ENCODE measurements at regions not wholly inside any gene's neighbourhood (a gene's known extent, or its start where the extent isn't known, plus 50 kb on each side); places are given as distances from the start of the nearest gene placed in this dataset.

DNA sequence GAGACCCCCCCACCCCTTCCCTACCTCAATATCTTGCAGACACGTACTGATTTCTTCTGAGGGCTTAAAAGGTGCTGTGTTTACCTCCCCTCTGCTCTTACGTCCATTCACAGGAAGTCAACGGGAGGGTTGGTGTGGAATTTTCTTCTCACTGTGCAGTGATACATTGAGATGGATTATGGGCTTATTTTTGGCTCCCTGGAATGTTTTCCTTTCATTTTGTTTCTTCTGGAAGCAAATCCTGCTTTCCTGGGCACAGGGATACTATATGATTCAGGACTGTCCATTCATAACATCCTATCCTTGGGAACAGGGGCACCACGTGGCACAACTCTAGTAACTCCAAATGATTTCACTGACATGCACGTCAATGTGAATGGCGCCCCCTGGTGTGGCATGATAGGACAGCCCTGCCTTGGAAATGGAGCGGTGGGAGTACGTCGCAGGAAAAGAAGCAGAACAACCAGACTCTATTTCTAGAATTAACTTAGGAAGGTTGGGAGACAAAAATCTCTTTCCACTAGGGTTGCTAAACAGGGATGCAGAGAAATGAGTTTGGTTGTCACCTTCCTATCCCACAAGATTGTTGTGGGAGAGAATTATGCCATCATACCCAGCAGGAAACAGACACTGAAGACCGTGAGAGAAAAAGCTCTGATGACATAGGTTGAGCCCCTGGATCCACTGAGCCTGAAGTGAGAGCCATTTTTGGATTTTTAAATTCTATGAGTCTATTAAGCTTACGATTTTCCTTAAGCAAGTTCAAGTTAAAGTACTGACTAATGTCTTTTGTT is 146.5 kb upstream of the RAG2 start:
- H2AFZ ChIP-seq (ENCODE audit: control insufficient read depth, low read depth, low read length): peak overlapping the region; percentile 11
- H3K27ac ChIP-seq (ENCODE audit: control insufficient read depth, insufficient read depth): peak overlapping the region; percentile 51; the same call in 1 of the 2 replicates
- no peaks in the 10 kb centered on the region for H3K9me3 ChIP-seq (replicated peaks; ENCODE audit: control insufficient read depth, insufficient read depth, low read length)
- SMC1A ChIA-PET (ENCODE audit: uncharacterized antibody, unreplicated experiment): interaction anchor here (0.9 to 4.0 kb wide), 5 partner anchors 41 to 182 kb away, joined by 4 to 46 read pairs (median 11); no protein-coding TSS in a partner anchor
- CTCF ChIA-PET: interaction anchor here (0.7 to 10.8 kb wide), 6 partner anchors 14 to 180 kb away, joined by 3 to 208 read pairs (median 6); partner anchors contain the start of gene RAG1
- H3K4me2 ChIP-seq (ENCODE audit: control insufficient read depth, insufficient read depth): peak overlapping the region; percentile 31
- BruUV-seq (replicated peaks): no TSS peak
- WGBS (ENCODE audit: insufficient coverage, insufficient replicate concordance, low lambda C conversion rate, missing lambda C conversion rate): 37% methylated on average over 11 of the region's 11 CpGs
- no peaks in the 10 kb centered on the region for H3K79me2 ChIP-seq (ENCODE audit: control insufficient read depth, insufficient read depth, low read length)
- POLR2A ChIA-PET: no interaction called here
- H3K27me3 ChIP-seq (replicated peaks in 1 of 2; ENCODE audit: control insufficient read depth in 2 of 2, insufficient read depth in 2 of 2, low read length in 1 of 2): no peaks in the 10 kb centered on the region
- no peak overlapping the region for H3K4me3 ChIP-seq
- FAIRE-seq (no peak), ATAC-seq (peak; percentile 42), DNase-seq (ENCODE audit: low read depth, low spot score) (no peak)
- in situ Hi-C loops (cut with MboI) (loop anchor here (5.0 kb wide), 3 partner anchors 37 to 457 kb away; partner anchors contain the start of gene COMMD9), intact Hi-C loops (cut with micrococcal nuclease; ENCODE audit: unreplicated experiment) (loop anchor here (1.0 to 10.0 kb wide), 2 partner anchors 20 to 450 kb away; partner anchors contain the start of gene PRR5L)
- H3K4me1 ChIP-seq (ENCODE audit: control insufficient read depth, insufficient read depth, low read length): peaks cover 22% of the 10 kb centered on the region
- RAD21 ChIA-PET (ENCODE audit: unreplicated experiment): interaction anchor here (1.7 kb wide), 1 partner anchor 42 kb away, joined by 8 read pairs; no protein-coding TSS in a partner anchor
- H3K36me3 ChIP-seq (ENCODE audit: control insufficient read depth in 2 of 2, insufficient read depth in 2 of 2, low read length in 1 of 2): no peaks in the 10 kb centered on the region
- H3K9ac ChIP-seq (ENCODE audit: control insufficient read depth, insufficient read depth, low read length): no peak overlapping the region
- H4K20me1 ChIP-seq (ENCODE audit: control insufficient read depth, insufficient read depth): no peaks in the 10 kb centered on the region
- TF ChIP-seq, protein P1, sequence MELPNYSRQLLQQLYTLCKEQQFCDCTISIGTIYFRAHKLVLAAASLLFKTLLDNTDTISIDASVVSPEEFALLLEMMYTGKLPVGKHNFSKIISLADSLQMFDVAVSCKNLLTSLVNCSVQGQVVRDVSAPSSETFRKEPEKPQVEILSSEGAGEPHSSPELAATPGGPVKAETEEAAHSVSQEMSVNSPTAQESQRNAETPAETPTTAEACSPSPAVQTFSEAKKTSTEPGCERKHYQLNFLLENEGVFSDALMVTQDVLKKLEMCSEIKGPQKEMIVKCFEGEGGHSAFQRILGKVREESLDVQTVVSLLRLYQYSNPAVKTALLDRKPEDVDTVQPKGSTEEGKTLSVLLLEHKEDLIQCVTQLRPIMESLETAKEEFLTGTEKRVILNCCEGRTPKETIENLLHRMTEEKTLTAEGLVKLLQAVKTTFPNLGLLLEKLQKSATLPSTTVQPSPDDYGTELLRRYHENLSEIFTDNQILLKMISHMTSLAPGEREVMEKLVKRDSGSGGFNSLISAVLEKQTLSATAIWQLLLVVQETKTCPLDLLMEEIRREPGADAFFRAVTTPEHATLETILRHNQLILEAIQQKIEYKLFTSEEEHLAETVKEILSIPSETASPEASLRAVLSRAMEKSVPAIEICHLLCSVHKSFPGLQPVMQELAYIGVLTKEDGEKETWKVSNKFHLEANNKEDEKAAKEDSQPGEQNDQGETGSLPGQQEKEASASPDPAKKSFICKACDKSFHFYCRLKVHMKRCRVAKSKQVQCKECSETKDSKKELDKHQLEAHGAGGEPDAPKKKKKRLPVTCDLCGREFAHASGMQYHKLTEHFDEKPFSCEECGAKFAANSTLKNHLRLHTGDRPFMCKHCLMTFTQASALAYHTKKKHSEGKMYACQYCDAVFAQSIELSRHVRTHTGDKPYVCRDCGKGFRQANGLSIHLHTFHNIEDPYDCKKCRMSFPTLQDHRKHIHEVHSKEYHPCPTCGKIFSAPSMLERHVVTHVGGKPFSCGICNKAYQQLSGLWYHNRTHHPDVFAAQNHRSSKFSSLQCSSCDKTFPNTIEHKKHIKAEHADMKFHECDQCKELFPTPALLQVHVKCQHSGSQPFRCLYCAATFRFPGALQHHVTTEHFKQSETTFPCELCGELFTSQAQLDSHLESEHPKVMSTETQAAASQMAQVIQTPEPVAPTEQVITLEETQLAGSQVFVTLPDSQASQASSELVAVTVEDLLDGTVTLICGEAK (IDR thresholded peaks at IDR 0.05; ENCODE audit: borderline replicate concordance): no peak
- TF ChIP-seq, protein P2, sequence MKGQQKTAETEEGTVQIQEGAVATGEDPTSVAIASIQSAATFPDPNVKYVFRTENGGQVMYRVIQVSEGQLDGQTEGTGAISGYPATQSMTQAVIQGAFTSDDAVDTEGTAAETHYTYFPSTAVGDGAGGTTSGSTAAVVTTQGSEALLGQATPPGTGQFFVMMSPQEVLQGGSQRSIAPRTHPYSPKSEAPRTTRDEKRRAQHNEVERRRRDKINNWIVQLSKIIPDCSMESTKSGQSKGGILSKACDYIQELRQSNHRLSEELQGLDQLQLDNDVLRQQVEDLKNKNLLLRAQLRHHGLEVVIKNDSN (IDR thresholded peaks at IDR 0.05; ENCODE audit: borderline replicate concordance, extremely low read length, insufficient read depth, low read depth, low read length): peak; percentile 42
- TF ChIP-seq RAD51 (IDR thresholded peaks at IDR 0.05): peak; percentile 34; the same call in 1 of the 2 replicates
- TF ChIP-seq, protein P3, sequence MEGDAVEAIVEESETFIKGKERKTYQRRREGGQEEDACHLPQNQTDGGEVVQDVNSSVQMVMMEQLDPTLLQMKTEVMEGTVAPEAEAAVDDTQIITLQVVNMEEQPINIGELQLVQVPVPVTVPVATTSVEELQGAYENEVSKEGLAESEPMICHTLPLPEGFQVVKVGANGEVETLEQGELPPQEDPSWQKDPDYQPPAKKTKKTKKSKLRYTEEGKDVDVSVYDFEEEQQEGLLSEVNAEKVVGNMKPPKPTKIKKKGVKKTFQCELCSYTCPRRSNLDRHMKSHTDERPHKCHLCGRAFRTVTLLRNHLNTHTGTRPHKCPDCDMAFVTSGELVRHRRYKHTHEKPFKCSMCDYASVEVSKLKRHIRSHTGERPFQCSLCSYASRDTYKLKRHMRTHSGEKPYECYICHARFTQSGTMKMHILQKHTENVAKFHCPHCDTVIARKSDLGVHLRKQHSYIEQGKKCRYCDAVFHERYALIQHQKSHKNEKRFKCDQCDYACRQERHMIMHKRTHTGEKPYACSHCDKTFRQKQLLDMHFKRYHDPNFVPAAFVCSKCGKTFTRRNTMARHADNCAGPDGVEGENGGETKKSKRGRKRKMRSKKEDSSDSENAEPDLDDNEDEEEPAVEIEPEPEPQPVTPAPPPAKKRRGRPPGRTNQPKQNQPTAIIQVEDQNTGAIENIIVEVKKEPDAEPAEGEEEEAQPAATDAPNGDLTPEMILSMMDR (IDR thresholded peaks at IDR 0.05 in 2 of 3, conservative IDR thresholded peaks at IDR 0.05 in 1 of 3; ENCODE audit: control insufficient read depth in 2 of 3, extremely low read depth in 1 of 3, insufficient read depth in 1 of 3, low read depth in 3 of 3, low read length in 3 of 3): peak; percentile 63 to 83 (median 77)
- no peak for TF ChIP-seq FOXK2 (IDR thresholded peaks at IDR 0.05)
- TF ChIP-seq TBL1XR1 (IDR thresholded peaks at IDR 0.05; ENCODE audit: low read depth, low read length): no peak
- TF ChIP-seq SIX5 (IDR thresholded peaks at IDR 0.05; ENCODE audit: low read depth, low read length, severe bottlenecking): no peak
- 0 out of 2 replicates have a peak, but pooled peaks have one; percentile 30 for TF ChIP-seq YY1 (IDR thresholded peaks at IDR 0.05; ENCODE audit: low read depth, low read length)
- no peak for TF ChIP-seq NR2C1 (IDR thresholded peaks at IDR 0.05)
- TF ChIP-seq TCF3 (IDR thresholded peaks at IDR 0.05; ENCODE audit: borderline replicate concordance, insufficient read depth, low read depth, low read length): no peak
- TF ChIP-seq CBX3 (IDR thresholded peaks at IDR 0.05; ENCODE audit: borderline replicate concordance, low read depth): no peak

Data from GM12878 (cell line).